ENCODE measurements at regions not wholly inside any gene's neighbourhood (a gene's known extent, or its start where the extent isn't known, plus 50 kb on each side); places are given as distances from the start of the nearest gene placed in this dataset.

DNA sequence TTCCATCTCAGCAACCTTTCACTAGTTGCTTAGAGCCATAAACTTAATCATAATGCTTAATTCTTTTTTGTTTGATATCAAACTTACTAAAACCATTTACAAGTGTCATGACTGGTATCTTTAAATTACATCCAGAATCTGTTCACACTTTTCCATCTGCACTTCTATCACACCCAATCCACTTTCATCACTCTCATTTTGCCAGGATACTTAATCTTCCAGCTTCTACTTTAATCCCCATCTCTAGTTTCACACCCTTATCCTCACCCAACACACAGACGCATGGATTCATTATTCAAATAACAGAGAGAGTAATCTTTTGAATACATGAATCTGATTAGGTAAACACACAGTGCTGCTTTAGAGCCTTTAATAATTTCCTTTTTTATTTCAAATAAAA is 828.4 kb downstream of the HACE1 start:
- Histone ChIP-seq H3F3A (ENCODE audit: low read length, unreplicated experiment) (no peaks in the 10 kb centered on the region), H4K20me1 (ENCODE audit: low read length) (no peaks in the 10 kb centered on the region), H3K79me2 (ENCODE audit: low read length) (no peaks in the 10 kb centered on the region), H3K27ac (ENCODE audit: low read length) (no peak overlapping the region), H3K9ac (ENCODE audit: low read length) (no peak overlapping the region), H2AFZ (ENCODE audit: low read length) (no peak overlapping the region), H3K27me3 (ENCODE audit: low read length) (no peaks in the 10 kb centered on the region), H3K36me3 (ENCODE audit: low read depth, low read length) (no peaks in the 10 kb centered on the region), H3K4me2 (ENCODE audit: low read length) (no peak overlapping the region), H3K4me3 (ENCODE audit: low read length) (no peak overlapping the region), H3K4me1 (ENCODE audit: insufficient read depth, low read length) (no peaks in the 10 kb centered on the region), H3K9me3 (ENCODE audit: low read length) (no peaks in the 10 kb centered on the region), H3K9me2 (replicated peaks; ENCODE audit: low read length) (no peaks in the 10 kb centered on the region)
- ATAC-seq (no peak), DNase-seq (no peak)
- ChIA-PET POLR2A (ENCODE audit: unreplicated experiment) (no interaction called here), CTCF (no interaction called here)
- TF ChIP-seq CTCF (conservative IDR thresholded peaks at IDR 0.05; ENCODE audit: low read depth, low read length) (no peak), EZH2 (IDR thresholded peaks at IDR 0.05; ENCODE audit: low read length, unreplicated experiment) (no peak), EZH2phosphoT487 (IDR thresholded peaks at IDR 0.05; ENCODE audit: borderline replicate concordance, low read length) (no peak)
- intact Hi-C loops (cut with micrococcal nuclease), result no loop called here
- no TSS peak for BruUV-seq (replicated peaks)

DNA sequence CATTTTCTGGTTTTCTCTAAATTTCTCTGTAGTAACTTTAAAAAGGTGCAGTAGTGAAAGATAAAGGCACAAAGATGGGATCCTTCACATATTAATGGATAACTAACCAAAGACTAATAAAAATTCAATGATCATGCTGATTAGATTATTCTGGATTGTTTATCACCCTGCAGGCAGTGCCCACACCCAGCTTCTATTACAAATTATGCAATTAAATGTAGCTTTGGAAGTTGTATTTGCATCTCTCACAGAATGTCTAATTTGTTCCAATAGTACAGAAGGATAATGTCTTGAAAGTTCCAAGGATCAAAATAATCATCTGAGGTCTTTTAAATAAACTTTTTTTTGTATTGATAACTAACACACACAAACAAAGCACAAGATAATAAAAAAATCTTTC is 837.6 kb downstream of the HACE1 start:
- TF ChIP-seq CTCF (conservative IDR thresholded peaks at IDR 0.05; ENCODE audit: low read depth, low read length) (no peak), EZH2 (IDR thresholded peaks at IDR 0.05; ENCODE audit: low read length, unreplicated experiment) (no peak), EZH2phosphoT487 (IDR thresholded peaks at IDR 0.05; ENCODE audit: borderline replicate concordance, low read length) (no peak)
- H3K4me2 ChIP-seq (ENCODE audit: low read length), result no peak overlapping the region
- no peaks in the 10 kb centered on the region for H3K27me3 ChIP-seq (ENCODE audit: low read length)
- no peak for DNase-seq
- H4K20me1 ChIP-seq (ENCODE audit: low read length), result no peaks in the 10 kb centered on the region
- H3K27ac ChIP-seq (ENCODE audit: low read length), result no peak overlapping the region
- BruUV-seq (replicated peaks), result no TSS peak
- no peaks in the 10 kb centered on the region for H3K9me2 ChIP-seq (replicated peaks; ENCODE audit: low read length)
- POLR2A ChIA-PET (ENCODE audit: unreplicated experiment), result no interaction called here
- H3K4me3 ChIP-seq (ENCODE audit: low read length), result no peak overlapping the region
- no peaks in the 10 kb centered on the region for H3F3A ChIP-seq (ENCODE audit: low read length, unreplicated experiment)
- no peak for ATAC-seq
- no peaks in the 10 kb centered on the region for H3K79me2 ChIP-seq (ENCODE audit: low read length)
- no peak overlapping the region for H3K9ac ChIP-seq (ENCODE audit: low read length)
- CTCF ChIA-PET, result no interaction called here
- H3K36me3 ChIP-seq (ENCODE audit: low read depth, low read length), result no peaks in the 10 kb centered on the region
- H3K9me3 ChIP-seq (ENCODE audit: low read length), result no peaks in the 10 kb centered on the region
- no peaks in the 10 kb centered on the region for H3K4me1 ChIP-seq (ENCODE audit: insufficient read depth, low read length)
- intact Hi-C loops (cut with micrococcal nuclease), result no loop called here
- H2AFZ ChIP-seq (ENCODE audit: low read length), result no peak overlapping the region

DNA sequence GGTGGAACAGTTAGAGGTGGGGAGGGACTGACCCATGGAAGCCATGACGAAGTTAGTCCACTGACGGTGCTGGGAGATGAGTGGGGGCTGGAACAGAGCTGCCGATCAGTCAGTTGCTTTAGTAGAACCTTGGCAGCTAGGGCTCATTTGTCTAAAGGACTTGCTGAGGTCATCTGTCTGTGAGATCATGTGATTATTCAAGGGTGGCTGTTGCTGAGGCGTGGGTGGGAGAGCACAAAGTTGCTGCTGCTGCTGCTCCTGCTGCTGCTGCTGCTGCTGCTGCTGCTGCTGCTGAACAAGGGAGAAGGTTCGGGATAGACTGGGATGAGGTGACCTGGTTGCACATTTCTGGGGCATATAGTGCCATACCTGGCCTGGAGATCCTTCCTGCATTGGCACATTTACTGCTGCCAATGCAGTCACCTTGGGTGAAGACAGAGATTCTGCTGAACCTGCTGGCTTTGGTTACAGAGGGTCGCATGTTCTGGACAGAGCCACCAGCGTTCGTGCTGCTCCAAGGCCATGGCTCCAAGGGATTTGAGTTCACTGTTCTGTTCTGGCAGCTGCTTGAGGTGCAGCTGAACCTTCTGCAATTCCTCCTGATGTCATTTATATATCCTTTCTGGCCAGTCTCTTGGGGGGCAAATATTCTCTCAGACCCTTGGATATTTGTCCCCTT is 840.5 kb downstream of the HACE1 start:
- H2AFZ ChIP-seq (ENCODE audit: low read length), result no peak overlapping the region
- TF ChIP-seq CTCF (conservative IDR thresholded peaks at IDR 0.05; ENCODE audit: low read depth, low read length) (no peak), EZH2 (IDR thresholded peaks at IDR 0.05; ENCODE audit: low read length, unreplicated experiment) (no peak), EZH2phosphoT487 (IDR thresholded peaks at IDR 0.05; ENCODE audit: borderline replicate concordance, low read length) (no peak)
- ATAC-seq (no peak), DNase-seq (no peak)
- no peaks in the 10 kb centered on the region for H3K4me1 ChIP-seq (ENCODE audit: insufficient read depth, low read length)
- no peaks in the 10 kb centered on the region for H3F3A ChIP-seq (ENCODE audit: low read length, unreplicated experiment)
- no peaks in the 10 kb centered on the region for H3K9me2 ChIP-seq (replicated peaks; ENCODE audit: low read length)
- ChIA-PET POLR2A (ENCODE audit: unreplicated experiment) (no interaction called here), CTCF (no interaction called here)
- intact Hi-C loops (cut with micrococcal nuclease), result no loop called here
- no peaks in the 10 kb centered on the region for H3K79me2 ChIP-seq (ENCODE audit: low read length)
- no peak overlapping the region for H3K4me3 ChIP-seq (ENCODE audit: low read length)
- H3K9me3 ChIP-seq (ENCODE audit: low read length), result no peaks in the 10 kb centered on the region
- no peaks in the 10 kb centered on the region for H3K27me3 ChIP-seq (ENCODE audit: low read length)
- H3K27ac ChIP-seq (ENCODE audit: low read length), result no peak overlapping the region
- H4K20me1 ChIP-seq (ENCODE audit: low read length), result no peaks in the 10 kb centered on the region
- no peaks in the 10 kb centered on the region for H3K36me3 ChIP-seq (ENCODE audit: low read depth, low read length)
- no TSS peak for BruUV-seq (replicated peaks)
- no peak overlapping the region for H3K4me2 ChIP-seq (ENCODE audit: low read length)
- H3K9ac ChIP-seq (ENCODE audit: low read length), result no peak overlapping the region

Measured in PC-3 (cell line).